ENCODE measurements at regions not wholly inside any gene's neighbourhood (a gene's known extent, or its start where the extent isn't known, plus 50 kb on each side); places are given as distances from the start of the nearest gene placed in this dataset.
A peak's percentile ranks its signal among the peaks of the same experiment; 100 is the strongest.
"Not testable (repeated sequence)": the region's sequence is repeated elsewhere in the genome, so short reads cannot be mapped to it uniquely, and the experiment has no call there.

GRCh38 chr16:66176111-66176510, 190.4 kb upstream of the CDH5 start:
- Histone ChIP-seq H3K27me3 (ENCODE audit: control insufficient read depth in 2 of 2, insufficient read depth in 1 of 2, low read length in 1 of 2) (no peaks in the 10 kb centered on the region), H3K4me1 (ENCODE audit: control insufficient read depth in 2 of 2, insufficient read depth in 2 of 2, low read length in 2 of 2) (no peaks in the 10 kb centered on the region), H3K9me3 (ENCODE audit: control insufficient read depth in 2 of 2, insufficient read depth in 1 of 2, low read length in 1 of 2) (no peaks in the 10 kb centered on the region), H3K36me3 (ENCODE audit: control insufficient read depth in 2 of 2, insufficient read depth in 2 of 2, low read length in 1 of 2) (no peaks in the 10 kb centered on the region), H3K27ac (ENCODE audit: low read depth in 1 of 2, low read length in 1 of 2) (no peak overlapping the region), H3K4me3 (ENCODE audit: low read length in 2 of 2) (no peak overlapping the region)
- no peak for DNase-seq (ENCODE audit: low read depth in 6 of 9, low spot score in 9 of 9)
- WGBS, result 97% methylated on average over 7 of the region's 7 CpGs

GRCh38 chr16:66175636-66176035, 190.9 kb upstream of the CDH5 start:
- H3K9me3 ChIP-seq (ENCODE audit: control insufficient read depth in 2 of 2, insufficient read depth in 1 of 2, low read length in 1 of 2), result no peaks in the 10 kb centered on the region
- H3K27ac ChIP-seq (ENCODE audit: low read depth in 1 of 2, low read length in 1 of 2), result no peak overlapping the region
- 18% methylated on average over 4 of the region's 4 CpGs for WGBS
- H3K27me3 ChIP-seq (ENCODE audit: control insufficient read depth in 2 of 2, insufficient read depth in 1 of 2, low read length in 1 of 2), result no peaks in the 10 kb centered on the region
- peak in 1 of 9 donors; percentile 4 for DNase-seq (ENCODE audit: low read depth in 6 of 9, low spot score in 9 of 9)
- no peak overlapping the region for H3K4me3 ChIP-seq (ENCODE audit: low read length in 2 of 2)
- no peaks in the 10 kb centered on the region for H3K36me3 ChIP-seq (ENCODE audit: control insufficient read depth in 2 of 2, insufficient read depth in 2 of 2, low read length in 1 of 2)
- H3K4me1 ChIP-seq (ENCODE audit: control insufficient read depth in 2 of 2, insufficient read depth in 2 of 2, low read length in 2 of 2), result no peaks in the 10 kb centered on the region

GRCh38 chr16:66175058-66175457, 191.4 kb upstream of the CDH5 start:
- Histone ChIP-seq H3K4me3 (ENCODE audit: low read length in 2 of 2) (no peak overlapping the region), H3K27ac (ENCODE audit: low read depth in 1 of 2, low read length in 1 of 2) (no peak overlapping the region), H3K36me3 (ENCODE audit: control insufficient read depth in 2 of 2, insufficient read depth in 2 of 2, low read length in 1 of 2) (no peaks in the 10 kb centered on the region), H3K27me3 (ENCODE audit: control insufficient read depth in 2 of 2, insufficient read depth in 1 of 2, low read length in 1 of 2) (no peaks in the 10 kb centered on the region), H3K4me1 (ENCODE audit: control insufficient read depth in 2 of 2, insufficient read depth in 2 of 2, low read length in 2 of 2) (no peaks in the 10 kb centered on the region), H3K9me3 (ENCODE audit: control insufficient read depth in 2 of 2, insufficient read depth in 1 of 2, low read length in 1 of 2) (no peaks in the 10 kb centered on the region)
- WGBS, result 99% methylated on average over 5 of the region's 5 CpGs
- DNase-seq (ENCODE audit: low read depth in 6 of 9, low spot score in 9 of 9), result no peak

DNA sequence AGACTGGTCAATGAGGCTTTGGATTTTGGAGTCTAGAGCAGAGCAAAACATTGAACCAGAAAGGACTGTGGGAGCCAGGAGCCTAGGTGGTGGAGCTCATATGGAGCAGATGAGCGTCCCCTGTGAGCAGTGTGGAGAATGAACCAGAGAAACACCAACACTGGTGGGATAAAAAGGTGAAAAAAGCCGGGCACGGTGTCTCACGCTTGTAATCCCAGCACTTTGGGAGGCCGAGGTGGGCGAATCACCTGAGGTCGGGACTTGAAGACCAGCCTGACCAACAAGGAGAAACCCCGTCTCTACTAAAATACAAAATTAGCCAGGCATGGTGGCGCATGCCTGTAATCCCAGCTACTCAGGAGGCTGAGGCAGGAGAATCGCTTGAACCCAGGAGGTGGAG, 192.7 kb upstream of the CDH5 start:
- H3K9me3 ChIP-seq (ENCODE audit: control insufficient read depth in 2 of 2, insufficient read depth in 1 of 2, low read length in 1 of 2); DNase-seq (ENCODE audit: low read depth in 6 of 9, low spot score in 9 of 9); H3K27me3 ChIP-seq (ENCODE audit: control insufficient read depth in 2 of 2, insufficient read depth in 1 of 2, low read length in 1 of 2); H3K4me1 ChIP-seq (ENCODE audit: control insufficient read depth in 2 of 2, insufficient read depth in 2 of 2, low read length in 2 of 2); H3K4me3 ChIP-seq (ENCODE audit: low read length in 2 of 2); H3K36me3 ChIP-seq (ENCODE audit: control insufficient read depth in 2 of 2, insufficient read depth in 2 of 2, low read length in 1 of 2); H3K27ac ChIP-seq (ENCODE audit: low read depth in 1 of 2, low read length in 1 of 2): not testable (repeated sequence)
- WGBS, result 96% methylated on average over 10 of the region's 10 CpGs

- 93% methylated on average over 6 of the region's 6 CpGs for WGBS
- not testable (repeated sequence) for H3K4me3 ChIP-seq (ENCODE audit: low read length in 2 of 2); H3K4me1 ChIP-seq (ENCODE audit: control insufficient read depth in 2 of 2, insufficient read depth in 2 of 2, low read length in 2 of 2); H3K9me3 ChIP-seq (ENCODE audit: control insufficient read depth in 2 of 2, insufficient read depth in 1 of 2, low read length in 1 of 2); H3K27me3 ChIP-seq (ENCODE audit: control insufficient read depth in 2 of 2, insufficient read depth in 1 of 2, low read length in 1 of 2); H3K27ac ChIP-seq (ENCODE audit: low read depth in 1 of 2, low read length in 1 of 2); DNase-seq (ENCODE audit: low read depth in 6 of 9, low spot score in 9 of 9); H3K36me3 ChIP-seq (ENCODE audit: control insufficient read depth in 2 of 2, insufficient read depth in 2 of 2, low read length in 1 of 2)
These were observed 193.3 kb upstream of the CDH5 start for GRCh38 chr16:66173181-66173580.

DNA sequence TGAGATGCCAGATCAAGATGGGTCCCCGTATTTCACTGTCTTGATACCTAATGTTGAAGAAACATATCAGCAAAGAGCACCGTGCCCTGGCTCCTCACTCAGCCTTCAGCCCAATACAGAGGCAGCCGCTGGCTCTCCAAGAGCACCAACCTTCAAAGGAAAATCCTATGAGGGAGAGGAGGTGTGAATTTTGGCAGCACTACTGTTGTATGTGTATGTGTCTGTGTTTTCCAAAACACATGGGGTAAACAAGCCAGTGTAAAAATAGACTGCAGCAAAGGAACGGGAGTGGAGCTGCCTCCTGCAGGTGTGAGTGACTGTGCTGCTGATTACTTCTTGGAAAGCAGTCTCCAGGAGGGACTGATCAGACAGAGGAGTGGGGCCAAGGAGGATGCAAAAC, 194.0 kb upstream of the CDH5 start:
- Histone ChIP-seq H3K27ac (ENCODE audit: low read depth in 1 of 2, low read length in 1 of 2) (no peak overlapping the region), H3K9me3 (ENCODE audit: control insufficient read depth in 2 of 2, insufficient read depth in 1 of 2, low read length in 1 of 2) (no peaks in the 10 kb centered on the region), H3K4me3 (ENCODE audit: low read length in 2 of 2) (no peak overlapping the region), H3K4me1 (ENCODE audit: control insufficient read depth in 2 of 2, insufficient read depth in 2 of 2, low read length in 2 of 2) (no peaks in the 10 kb centered on the region), H3K27me3 (ENCODE audit: control insufficient read depth in 2 of 2, insufficient read depth in 1 of 2, low read length in 1 of 2) (peaks cover 0 to 3% of the 10 kb centered on the region in 2 donors), H3K36me3 (ENCODE audit: control insufficient read depth in 2 of 2, insufficient read depth in 2 of 2, low read length in 1 of 2) (no peaks in the 10 kb centered on the region)
- 92% methylated on average over 4 of the region's 4 CpGs for WGBS
- no peak for DNase-seq (ENCODE audit: low read depth in 6 of 9, low spot score in 9 of 9)

- Histone ChIP-seq H3K27ac (ENCODE audit: low read depth in 1 of 2, low read length in 1 of 2) (no peak overlapping the region), H3K4me3 (ENCODE audit: low read length in 2 of 2) (no peak overlapping the region), H3K36me3 (ENCODE audit: control insufficient read depth in 2 of 2, insufficient read depth in 2 of 2, low read length in 1 of 2) (no peaks in the 10 kb centered on the region), H3K27me3 (ENCODE audit: control insufficient read depth in 2 of 2, insufficient read depth in 1 of 2, low read length in 1 of 2) (peaks cover 0 to 3% of the 10 kb centered on the region in 2 donors), H3K4me1 (ENCODE audit: control insufficient read depth in 2 of 2, insufficient read depth in 2 of 2, low read length in 2 of 2) (no peaks in the 10 kb centered on the region), H3K9me3 (ENCODE audit: control insufficient read depth in 2 of 2, insufficient read depth in 1 of 2, low read length in 1 of 2) (no peaks in the 10 kb centered on the region)
- WGBS, result 96% methylated on average over 3 of the region's 3 CpGs
- no peak for DNase-seq (ENCODE audit: low read depth in 6 of 9, low spot score in 9 of 9)
These were observed 194.9 kb upstream of the CDH5 start for GRCh38 chr16:66171578-66171977.

DNA sequence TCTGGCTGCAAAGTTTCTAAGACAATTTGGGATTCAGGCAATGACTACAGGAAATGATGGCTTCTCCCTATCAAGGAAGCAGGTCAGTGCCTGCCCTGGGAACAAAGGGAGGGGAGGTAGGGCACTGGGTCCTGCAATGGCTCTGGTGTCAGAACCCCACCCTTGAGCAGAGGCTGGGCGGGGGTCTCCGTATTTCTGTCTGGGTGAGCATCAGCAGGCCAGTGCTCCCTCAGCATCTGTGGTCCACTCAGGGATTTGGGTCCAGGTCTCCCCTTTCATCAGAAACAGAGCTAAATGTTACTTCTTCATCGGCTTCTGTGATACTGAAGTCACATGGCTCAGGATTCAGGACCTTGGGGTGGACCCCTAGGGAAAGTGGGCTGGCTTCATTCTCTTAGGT, 195.5 kb upstream of the CDH5 start:
- Histone ChIP-seq H3K27me3 (ENCODE audit: control insufficient read depth in 2 of 2, insufficient read depth in 1 of 2, low read length in 1 of 2) (peaks cover 0 to 3% of the 10 kb centered on the region in 2 donors), H3K27ac (ENCODE audit: low read depth in 1 of 2, low read length in 1 of 2) (no peak overlapping the region), H3K9me3 (ENCODE audit: control insufficient read depth in 2 of 2, insufficient read depth in 1 of 2, low read length in 1 of 2) (no peaks in the 10 kb centered on the region), H3K4me3 (ENCODE audit: low read length in 2 of 2) (no peak overlapping the region), H3K36me3 (ENCODE audit: control insufficient read depth in 2 of 2, insufficient read depth in 2 of 2, low read length in 1 of 2) (no peaks in the 10 kb centered on the region), H3K4me1 (ENCODE audit: control insufficient read depth in 2 of 2, insufficient read depth in 2 of 2, low read length in 2 of 2) (no peaks in the 10 kb centered on the region)
- no peak for DNase-seq (ENCODE audit: low read depth in 6 of 9, low spot score in 9 of 9)
- over 99% methylated on average over 3 of the region's 3 CpGs for WGBS

- WGBS, result 96% methylated on average over 3 of the region's 3 CpGs
- Histone ChIP-seq H3K27me3 (ENCODE audit: control insufficient read depth in 2 of 2, insufficient read depth in 1 of 2, low read length in 1 of 2) (peaks cover 0 to 3% of the 10 kb centered on the region in 2 donors), H3K4me3 (ENCODE audit: low read length in 2 of 2) (no peak overlapping the region), H3K27ac (ENCODE audit: low read depth in 1 of 2, low read length in 1 of 2) (no peak overlapping the region), H3K9me3 (ENCODE audit: control insufficient read depth in 2 of 2, insufficient read depth in 1 of 2, low read length in 1 of 2) (no peaks in the 10 kb centered on the region), H3K36me3 (ENCODE audit: control insufficient read depth in 2 of 2, insufficient read depth in 2 of 2, low read length in 1 of 2) (no peaks in the 10 kb centered on the region), H3K4me1 (ENCODE audit: control insufficient read depth in 2 of 2, insufficient read depth in 2 of 2, low read length in 2 of 2) (no peaks in the 10 kb centered on the region)
- DNase-seq (ENCODE audit: low read depth in 6 of 9, low spot score in 9 of 9), result no peak
These were observed 196.7 kb upstream of the CDH5 start for GRCh38 chr16:66169817-66170216.

- 54% methylated on average over 5 of the region's 5 CpGs for WGBS
- no peak overlapping the region for H3K27ac ChIP-seq (ENCODE audit: low read depth in 1 of 2, low read length in 1 of 2)
- H3K4me1 ChIP-seq (ENCODE audit: control insufficient read depth in 2 of 2, insufficient read depth in 2 of 2, low read length in 2 of 2), result no peaks in the 10 kb centered on the region
- peaks cover 0 to 3% of the 10 kb centered on the region in 2 donors for H3K27me3 ChIP-seq (ENCODE audit: control insufficient read depth in 2 of 2, insufficient read depth in 1 of 2, low read length in 1 of 2)
- H3K4me3 ChIP-seq (ENCODE audit: low read length in 2 of 2), result no peak overlapping the region
- H3K36me3 ChIP-seq (ENCODE audit: control insufficient read depth in 2 of 2, insufficient read depth in 2 of 2, low read length in 1 of 2), result no peaks in the 10 kb centered on the region
- no peaks in the 10 kb centered on the region for H3K9me3 ChIP-seq (ENCODE audit: control insufficient read depth in 2 of 2, insufficient read depth in 1 of 2, low read length in 1 of 2)
- no peak for DNase-seq (ENCODE audit: low read depth in 6 of 9, low spot score in 9 of 9)
These were observed 197.7 kb upstream of the CDH5 start for GRCh38 chr16:66168777-66169176.
